HG03432 (cell line): ENCODE measurements at regions not wholly inside any gene's neighbourhood (a gene's known extent, or its start where the extent isn't known, plus 50 kb on each side); places are given as distances from the start of the nearest gene placed in this dataset.
"Not testable (repeated sequence)": the region's sequence is repeated elsewhere in the genome, so short reads cannot be mapped to it uniquely, and the experiment has no call there.

ENCODE experiments used
- ATAC-seq: cut with Tn5 transposase; IDR thresholded peaks from one replicate; pipeline ENCODE4 v1.9.1; 2021; ENCODE audit warnings: mild to moderate bottlenecking, moderate library complexity; ENCODE audit not compliant: unreplicated experiment

- ATAC-seq = no peak
These were observed 96.8 kb upstream of the IFNG-AS1 start for GRCh38 chr12:67892259-67893021.

GRCh38 chr12:67893022-67893580 is 96.1 kb upstream of the IFNG-AS1 start:
- no peak for ATAC-seq

GRCh38 chr12:67900418-67900817 is 88.8 kb upstream of the IFNG-AS1 start:
- not testable (repeated sequence) for ATAC-seq

GRCh38 chr12:67909091-67909531 is 80.1 kb upstream of the IFNG-AS1 start:
- ATAC-seq = no peak

GRCh38 chr12:67909681-67910080 is 79.6 kb upstream of the IFNG-AS1 start:
- ATAC-seq = no peak

- ATAC-seq = no peak
These were observed 78.6 kb upstream of the IFNG-AS1 start for GRCh38 chr12:67910360-67911274.

- no peak for ATAC-seq
These were observed 78.0 kb upstream of the IFNG-AS1 start for GRCh38 chr12:67911275-67911600.

- ATAC-seq = no peak
These were observed 77.5 kb upstream of the IFNG-AS1 start for GRCh38 chr12:67911789-67912188.

GRCh38 chr12:67915335-67915851 is 73.9 kb upstream of the IFNG-AS1 start:
- no peak for ATAC-seq

- no peak for ATAC-seq
These were observed 72.8 kb upstream of the IFNG-AS1 start for GRCh38 chr12:67916266-67916970.

GRCh38 chr12:67917811-67918210 is 71.4 kb upstream of the IFNG-AS1 start:
- ATAC-seq = no peak

- no peak for ATAC-seq
These were observed 70.8 kb upstream of the IFNG-AS1 start for GRCh38 chr12:67918441-67918840.

GRCh38 chr12:67919406-67919805 is 69.8 kb upstream of the IFNG-AS1 start:
- ATAC-seq = no peak

GRCh38 chr12:67920413-67920812 is 68.8 kb upstream of the IFNG-AS1 start:
- no peak for ATAC-seq

GRCh38 chr12:67921286-67921685 is 68.0 kb upstream of the IFNG-AS1 start:
- ATAC-seq = no peak

GRCh38 chr12:67922245-67922644 is 67.0 kb upstream of the IFNG-AS1 start:
- no peak for ATAC-seq

- no peak for ATAC-seq
These were observed 64.2 kb upstream of the IFNG-AS1 start for GRCh38 chr12:67925077-67925476.

GRCh38 chr12:67925552-67925951 is 63.7 kb upstream of the IFNG-AS1 start:
- ATAC-seq = no peak

- ATAC-seq = no peak
These were observed 63.2 kb upstream of the IFNG-AS1 start for GRCh38 chr12:67926063-67926462.

- no peak for ATAC-seq
These were observed 61.9 kb upstream of the IFNG-AS1 start for GRCh38 chr12:67927324-67927723.

GRCh38 chr12:67927815-67928214 is 61.4 kb upstream of the IFNG-AS1 start:
- ATAC-seq = no peak
